SHP77 treated with DMSO at 0.1 percent for 48 hours (cell line): ENCODE measurements at regions not wholly inside any gene's neighbourhood (a gene's known extent, or its start where the extent isn't known, plus 50 kb on each side); places are given as distances from the start of the nearest gene placed in this dataset.

Experiments
- DNase-seq: peaks from one replicate; lab custom pipeline; 2025; lab: John Stamatoyannopoulos, UW

DNA sequence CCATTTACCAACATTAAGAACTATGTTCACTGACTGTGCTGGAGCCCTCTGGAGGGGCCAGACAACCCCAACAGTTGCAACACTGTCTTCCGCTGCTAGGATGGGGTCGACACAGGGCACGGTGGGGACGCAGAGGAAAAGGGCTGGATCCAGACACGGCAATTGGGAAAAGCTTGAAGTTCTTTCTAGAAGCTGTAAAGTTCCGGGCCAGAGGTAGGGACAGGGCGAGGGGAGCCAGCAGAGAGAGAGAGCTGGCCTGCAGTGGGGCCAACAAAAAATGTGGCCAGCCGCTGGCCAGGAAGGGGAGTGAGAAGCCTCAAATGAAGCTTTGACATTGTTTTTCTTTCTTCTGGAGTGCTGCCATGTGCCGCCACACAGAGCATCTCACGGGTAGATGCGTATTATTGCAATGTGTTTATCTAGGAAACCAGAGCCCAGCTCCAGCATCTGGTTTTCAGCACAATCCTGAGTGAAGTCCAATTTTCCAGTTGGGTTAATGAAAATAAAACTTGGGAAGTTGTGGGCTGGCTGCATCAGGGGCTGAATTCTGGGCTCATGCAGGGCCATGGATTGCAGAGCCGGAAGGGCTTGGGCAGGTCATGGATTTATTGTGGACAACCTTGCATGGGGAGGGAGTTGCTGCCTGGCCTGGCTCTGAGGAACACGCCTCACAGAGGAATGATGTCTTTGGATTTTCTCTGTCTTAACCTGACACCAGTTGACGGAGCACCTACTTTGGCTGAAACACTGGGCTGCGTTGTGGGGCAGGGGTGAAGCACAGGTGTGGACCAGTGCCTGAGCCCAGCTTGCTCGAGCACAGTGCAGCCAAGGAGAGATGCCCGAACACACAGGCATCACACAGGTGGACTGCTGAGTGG, 67.6 kb upstream of the AMPD3 start:
- no peak for DNase-seq

GRCh38 chr11:10388101-10388500, 67.0 kb upstream of the AMPD3 start:
- no peak for DNase-seq

- DNase-seq = no peak
Observed at GRCh38 chr11:10388574-10388973, 66.5 kb upstream of the AMPD3 start.

DNA sequence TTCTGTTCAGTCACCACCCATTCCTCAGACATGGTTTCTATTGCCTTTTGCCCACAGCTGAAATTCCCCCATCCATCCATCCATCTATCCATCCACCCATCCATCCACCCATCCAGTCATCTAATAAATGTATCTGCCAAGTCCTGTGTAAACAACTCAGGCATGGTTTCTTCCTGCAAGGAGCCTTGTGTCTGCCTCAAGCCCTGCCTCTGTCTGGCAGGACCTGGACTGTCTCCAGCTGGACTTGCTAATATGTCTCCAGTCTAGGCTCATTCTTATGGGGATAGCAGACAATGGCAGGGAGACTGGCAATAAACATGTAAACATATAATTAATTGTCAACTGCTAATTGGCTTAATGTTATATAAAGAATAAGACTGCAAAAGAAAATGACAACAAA, 64.7 kb upstream of the AMPD3 start:
- no peak for DNase-seq

GRCh38 chr11:10392095-10393079, 62.7 kb upstream of the AMPD3 start:
- DNase-seq = no peak

GRCh38 chr11:10394229-10395101, 60.6 kb upstream of the AMPD3 start:
- no peak for DNase-seq

- DNase-seq = no peak
Observed at GRCh38 chr11:10395166-10395897, 59.7 kb upstream of the AMPD3 start.

DNA sequence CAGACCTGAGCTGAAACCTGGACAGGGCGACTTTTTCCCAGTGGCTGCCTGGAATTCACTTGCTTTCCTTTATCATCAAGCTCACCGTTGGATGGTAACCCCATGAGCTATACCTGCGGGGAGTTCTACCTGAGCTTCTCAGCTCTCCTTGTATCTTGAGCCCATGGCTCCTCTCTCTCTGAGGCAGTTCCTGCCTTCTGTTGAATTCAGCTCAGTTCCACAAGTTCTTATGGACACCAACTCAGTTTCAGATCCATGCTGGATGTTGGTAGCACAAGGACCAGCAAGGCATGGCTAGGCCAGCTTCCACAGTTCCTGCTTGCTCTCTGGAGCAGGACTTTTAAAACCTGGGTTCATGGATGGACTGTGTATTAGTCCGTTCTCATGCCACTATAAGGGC, 58.3 kb upstream of the AMPD3 start:
- no peak for DNase-seq

DNA sequence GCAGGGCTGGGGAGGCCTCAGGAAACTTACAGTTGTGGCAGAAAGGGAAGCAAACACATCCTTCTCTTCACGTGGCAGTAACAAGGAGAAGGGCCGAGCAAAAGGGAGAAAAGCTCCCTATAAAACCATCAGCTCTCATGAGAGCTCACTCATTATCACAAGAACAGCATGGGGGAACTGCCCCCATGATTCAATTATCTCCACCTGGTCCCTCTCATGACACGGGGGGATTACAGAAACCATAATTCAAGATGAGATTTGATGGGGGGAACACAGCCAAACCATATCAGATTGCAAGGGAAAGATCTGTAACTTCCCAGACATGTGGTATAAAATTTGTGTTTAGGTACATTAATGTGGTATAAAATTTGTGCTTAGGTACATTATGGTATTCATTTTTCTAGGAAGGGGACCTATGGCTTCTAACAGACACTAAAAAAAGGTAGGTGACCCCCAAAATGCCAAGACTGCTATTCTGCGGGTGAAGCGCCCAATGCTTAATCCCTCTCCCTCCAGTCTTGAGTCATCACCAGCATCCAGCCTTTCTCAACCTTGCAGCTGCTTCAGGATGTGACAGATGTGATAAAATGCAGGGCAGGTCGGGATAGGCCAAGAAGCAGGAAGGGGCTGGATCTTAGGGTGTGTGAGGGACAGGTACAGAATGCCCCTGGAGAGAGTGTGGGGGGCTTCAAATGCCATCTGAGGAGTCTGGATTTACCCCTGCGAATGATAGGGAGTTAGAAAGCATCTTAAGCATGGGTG, 57.7 kb upstream of the AMPD3 start:
- DNase-seq = no peak

DNA sequence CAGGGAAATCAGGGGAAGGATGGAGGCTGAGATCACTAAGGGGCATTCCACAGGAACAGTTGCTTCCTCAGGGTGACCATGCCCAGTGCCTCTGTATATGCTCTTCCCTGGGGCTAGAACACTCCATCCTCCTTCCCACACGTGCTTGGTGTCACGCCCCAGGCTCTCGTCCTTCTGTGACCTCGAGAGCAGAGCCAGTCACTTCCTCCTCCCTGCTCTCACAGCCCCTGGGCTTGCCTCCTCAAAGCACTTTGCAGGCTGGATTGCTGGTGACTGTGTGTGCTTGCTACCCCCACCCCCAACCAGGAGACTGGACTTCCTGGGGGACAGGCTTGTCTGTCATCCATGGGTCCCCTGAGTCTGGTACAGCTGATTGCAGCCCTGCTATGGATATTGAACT, 56.5 kb upstream of the AMPD3 start:
- DNase-seq = no peak

DNA sequence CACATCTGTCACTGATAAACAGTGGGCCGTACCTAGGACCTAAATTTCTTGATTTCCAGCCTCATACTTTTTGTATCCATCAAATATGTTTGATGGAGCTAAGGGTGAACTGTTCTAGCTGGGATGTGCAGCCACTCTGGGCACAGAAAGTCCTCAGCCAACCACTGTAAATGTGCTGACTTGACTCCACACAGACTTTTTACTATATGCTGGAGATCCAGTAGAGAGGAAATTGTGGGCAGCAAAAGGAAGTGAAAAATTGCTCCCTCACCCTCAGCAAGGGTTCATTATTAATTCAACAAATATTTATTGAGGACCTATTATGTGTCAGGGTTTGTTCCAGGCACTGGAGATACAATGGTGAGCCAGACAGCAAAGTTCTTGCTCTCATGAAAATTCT, 54.2 kb upstream of the AMPD3 start:
- DNase-seq = no peak

DNA sequence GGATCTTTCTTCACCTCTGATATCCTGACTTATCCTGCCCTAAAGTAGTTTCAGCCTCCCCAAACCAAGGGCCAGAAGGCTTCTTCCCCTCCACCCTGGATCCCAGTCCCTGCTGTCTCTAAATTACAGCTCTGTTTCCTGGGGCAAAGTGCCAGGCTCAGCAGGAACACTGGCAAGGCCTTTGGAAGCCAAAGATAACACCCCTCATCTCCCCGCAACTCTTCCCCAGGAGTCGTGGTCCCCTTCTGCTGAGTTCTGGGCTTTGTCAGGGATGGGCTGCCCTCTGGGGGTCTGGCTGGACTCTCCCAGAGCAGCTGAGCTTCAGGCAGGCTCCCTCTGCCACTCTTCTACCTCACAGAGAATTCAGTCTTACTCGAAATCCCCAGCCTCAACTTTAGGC, 53.8 kb upstream of the AMPD3 start:
- no peak for DNase-seq

GRCh38 chr11:10401696-10402392, 53.2 kb upstream of the AMPD3 start:
- no peak for DNase-seq
